Keratinocyte (primary cell): ENCODE measurements at regions not wholly inside any gene's neighbourhood (a gene's known extent, or its start where the extent isn't known, plus 50 kb on each side); places are given as distances from the start of the nearest gene placed in this dataset.

Experiments
- DNase-seq: peaks from one replicate; pipeline ENCODE4 v3.0.0-alpha.2; 2011; ENCODE audit warnings: low read depth, missing footprints, low spot score
- FAIRE-seq: peaks from 2 replicates; lab custom pipeline; 2011; peaks lifted over from hg19 to GRCh38; lab: Jason Lieb, UNC
- H2AFZ ChIP-seq: 2 replicates; pipeline ENCODE4 v1.6.0; 2012; ENCODE audit warnings: low read length, control low read depth, inconsistent platforms; ENCODE audit not compliant: control insufficient read depth
- H3K27ac ChIP-seq: 2 replicates; pipeline ENCODE4 v1.5.1; 2011; ENCODE audit warnings: low read length; ENCODE audit not compliant: control insufficient read depth, insufficient read depth
- H3K27me3 ChIP-seq: 3 replicates; pipeline ENCODE4 v1.6.0; 2011; ENCODE audit warnings: low read length; ENCODE audit not compliant: control insufficient read depth, insufficient read depth; ENCODE audit errors: extremely low read depth
- H3K36me3 ChIP-seq, 2 experiments: 2 replicates in 1 of 2; 3 replicates in 1 of 2; pipeline ENCODE4 v1.5.1; 2011; ENCODE audit warnings: low read length in 2 of 2, mild to moderate bottlenecking in 1 of 2; ENCODE audit not compliant: control insufficient read depth in 2 of 2, insufficient read depth in 2 of 2; ENCODE audit errors: extremely low read depth in 1 of 2
- H3K4me1 ChIP-seq: 3 replicates; pipeline ENCODE4 v1.5.1; 2011; ENCODE audit warnings: low read length; ENCODE audit not compliant: control insufficient read depth, insufficient read depth; ENCODE audit errors: extremely low read depth
- H3K4me2 ChIP-seq: 3 replicates; pipeline ENCODE4 v1.6.0; 2011; ENCODE audit warnings: low read depth, low read length; ENCODE audit not compliant: control insufficient read depth, insufficient read depth; ENCODE audit errors: extremely low read depth
- H3K4me3 ChIP-seq, 3 experiments: fragments of 200-600 bp in 1 of 3; sonication (generic) in 1 of 3; 2 replicates in 2 of 3; 3 replicates in 1 of 3; pipeline ENCODE4 v1.5.1; 2011 to 2016; ENCODE audit warnings: low read length in 3 of 3, mild to moderate bottlenecking in 3 of 3, control low read depth in 2 of 3, inconsistent platforms in 1 of 3, low read depth in 1 of 3, mixed read lengths in 1 of 3, mixed run types in 1 of 3, moderate library complexity in 1 of 3; ENCODE audit not compliant: control insufficient read depth in 2 of 3, insufficient read depth in 2 of 3; ENCODE audit errors: extremely low read depth in 1 of 3
- H3K79me2 ChIP-seq: 2 replicates; pipeline ENCODE4 v1.6.0; 2012; ENCODE audit warnings: low read length; ENCODE audit not compliant: control insufficient read depth, insufficient read depth
- H3K9ac ChIP-seq: 3 replicates; pipeline ENCODE4 v1.6.0; 2011; ENCODE audit warnings: low read length; ENCODE audit not compliant: control insufficient read depth, insufficient read depth; ENCODE audit errors: extremely low read depth
- H3K9me1 ChIP-seq: 3 replicates; pipeline ENCODE4 v1.6.0; 2011; ENCODE audit warnings: low read length; ENCODE audit not compliant: control insufficient read depth, insufficient read depth; ENCODE audit errors: extremely low read depth
- H3K9me3 ChIP-seq: 2 replicates; pipeline ENCODE4 v1.5.1; 2012; ENCODE audit warnings: low read depth, low read length; ENCODE audit not compliant: control insufficient read depth
- H4K20me1 ChIP-seq: 3 replicates; pipeline ENCODE4 v1.6.0; 2011; ENCODE audit warnings: low read length; ENCODE audit not compliant: control insufficient read depth, insufficient read depth; ENCODE audit errors: extremely low read depth
- CTCF ChIP-seq, 3 experiments: IDR thresholded peaks in 1 of 3; conservative IDR thresholded peaks in 1 of 3; optimal IDR thresholded peaks in 1 of 3; 2 replicates in 2 of 3; 3 replicates in 1 of 3; pipeline versions ENCODE3 to v1.5.1; 2011; ENCODE audit warnings: low read length in 3 of 3, mild to moderate bottlenecking in 3 of 3, moderate library complexity in 2 of 3, control low read depth in 1 of 3, inconsistent platforms in 1 of 3; ENCODE audit not compliant: insufficient read depth in 2 of 3; ENCODE audit errors: extremely low read depth in 1 of 3
- EZH2 ChIP-seq: IDR thresholded peaks from one replicate; pipeline ENCODE4 v1.6.1; 2012; ENCODE audit warnings: inconsistent platforms, mild to moderate bottlenecking, low read length, moderate library complexity
- dilution Hi-C: fragments of 300-500 bp; cut with MboI; formaldehyde crosslinking; loops from one replicate; pipeline ENCODE4 v1.7.0; 2020; ENCODE audit warnings: low sequenced_read_pairs; ENCODE audit not compliant: extremely low pct_ligation_motif_present

GRCh38 chr3:27649277-27649676 lies 72.8 kb downstream of the EOMES start:
- Histone ChIP-seq H2AFZ (no peak overlapping the region), H3K4me2 (no peak overlapping the region), H3K9me1 (no peaks in the 10 kb centered on the region), H3K9ac (no peak overlapping the region), H3K27me3 (no peaks in the 10 kb centered on the region), H3K4me3 (no peak overlapping the region), H4K20me1 (no peaks in the 10 kb centered on the region), H3K36me3 (no peaks in the 10 kb centered on the region), H3K4me1 (no peaks in the 10 kb centered on the region), H3K79me2 (no peaks in the 10 kb centered on the region), H3K9me3 (no peaks in the 10 kb centered on the region), H3K27ac (no peak overlapping the region)
- FAIRE-seq (no peak), DNase-seq (no peak)
- dilution Hi-C loops = no loop called here
- no peak for TF ChIP-seq CTCF (optimal IDR thresholded peaks at IDR 0.05 in 1 of 3, IDR thresholded peaks at IDR 0.05 in 1 of 3, conservative IDR thresholded peaks at IDR 0.05 in 1 of 3; ENCODE audit: extremely low read depth in 1 of 3, insufficient read depth in 2 of 3, low read length in 3 of 3)
- TF ChIP-seq EZH2 = no peak

- no peak for TF ChIP-seq CTCF (optimal IDR thresholded peaks at IDR 0.05 in 1 of 3, IDR thresholded peaks at IDR 0.05 in 1 of 3, conservative IDR thresholded peaks at IDR 0.05 in 1 of 3; ENCODE audit: extremely low read depth in 1 of 3, insufficient read depth in 2 of 3, low read length in 3 of 3)
- no peak for TF ChIP-seq EZH2
- Histone ChIP-seq H2AFZ (no peak overlapping the region), H3K4me1 (peaks cover 6% of the 10 kb centered on the region), H3K9me1 (no peaks in the 10 kb centered on the region), H3K4me3 (no peak overlapping the region), H3K9ac (no peak overlapping the region), H3K27ac (no peak overlapping the region), H3K4me2 (no peak overlapping the region), H3K27me3 (no peaks in the 10 kb centered on the region), H3K36me3 (no peaks in the 10 kb centered on the region), H4K20me1 (no peaks in the 10 kb centered on the region), H3K79me2 (no peaks in the 10 kb centered on the region), H3K9me3 (no peaks in the 10 kb centered on the region)
- no peak for DNase-seq
- dilution Hi-C loops = no loop called here
- FAIRE-seq = no peak
Observed at GRCh38 chr3:27646896-27647295, 75.2 kb downstream of the EOMES start.
